BE2C (cell line): ENCODE measurements at regions not wholly inside any gene's neighbourhood (a gene's known extent, or its start where the extent isn't known, plus 50 kb on each side); places are given as distances from the start of the nearest gene placed in this dataset.

Experiments
- DNase-seq: peaks from one replicate; pipeline ENCODE4 v3.0.0-alpha.2; 2020
- H3K27me3 ChIP-seq: fragments of 250-450 bp; sonication (Bioruptor Pico); 2 replicates; pipeline ENCODE4 v1.5.1; 2020; ENCODE audit warnings: mild to moderate bottlenecking
- H3K36me3 ChIP-seq: fragments of 250-450 bp; sonication (Bioruptor Pico); 2 replicates; pipeline ENCODE4 v1.5.1; 2020; ENCODE audit warnings: mild to moderate bottlenecking
- H3K4me1 ChIP-seq: fragments of 250-450 bp; sonication (Bioruptor Pico); 2 replicates; pipeline ENCODE4 v1.5.1; 2020
- H3K4me3 ChIP-seq: 2 replicates; pipeline ENCODE4 v1.5.1; 2011; ENCODE audit warnings: low read depth, low read length
- H3K9me3 ChIP-seq: fragments of 250-450 bp; sonication (Bioruptor Pico); 2 replicates; pipeline ENCODE4 v1.5.1; 2020
- TF ChIP-seq, protein P1 (sequence below): IDR thresholded peaks from 2 replicates; pipeline ENCODE4 v1.5.1; 2012; ENCODE audit warnings: mild to moderate bottlenecking, low read depth, low read length

DNA sequence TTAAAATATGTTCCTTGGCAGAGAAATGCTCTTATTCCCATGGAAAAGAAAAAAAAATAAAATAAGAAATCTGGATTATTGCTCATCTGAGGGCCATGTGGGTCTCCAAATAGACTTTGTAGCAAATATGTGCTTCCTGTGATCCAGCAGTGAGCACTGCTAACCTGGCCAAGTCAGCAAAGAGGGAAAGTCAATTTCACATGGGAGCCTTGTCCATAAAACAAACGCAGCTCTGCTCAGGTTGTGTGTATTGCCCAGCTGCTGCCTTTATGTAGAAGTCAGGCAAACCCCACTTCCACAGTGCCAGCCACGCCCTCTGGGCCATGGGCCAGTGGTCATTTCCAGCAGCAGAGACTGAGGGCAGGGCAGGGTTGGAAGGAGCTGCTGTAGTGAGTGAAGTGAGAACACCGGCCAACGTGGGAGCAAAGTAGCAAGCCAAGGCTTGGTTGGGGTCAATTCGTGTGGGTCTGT, 174.3 kb downstream of the LYPLAL1 start:
- Histone ChIP-seq H3K9me3 (no peaks in the 10 kb centered on the region), H3K4me3 (no peak overlapping the region), H3K4me1 (no peaks in the 10 kb centered on the region), H3K27me3 (no peaks in the 10 kb centered on the region), H3K36me3 (no peaks in the 10 kb centered on the region)
- TF ChIP-seq, protein P1, sequence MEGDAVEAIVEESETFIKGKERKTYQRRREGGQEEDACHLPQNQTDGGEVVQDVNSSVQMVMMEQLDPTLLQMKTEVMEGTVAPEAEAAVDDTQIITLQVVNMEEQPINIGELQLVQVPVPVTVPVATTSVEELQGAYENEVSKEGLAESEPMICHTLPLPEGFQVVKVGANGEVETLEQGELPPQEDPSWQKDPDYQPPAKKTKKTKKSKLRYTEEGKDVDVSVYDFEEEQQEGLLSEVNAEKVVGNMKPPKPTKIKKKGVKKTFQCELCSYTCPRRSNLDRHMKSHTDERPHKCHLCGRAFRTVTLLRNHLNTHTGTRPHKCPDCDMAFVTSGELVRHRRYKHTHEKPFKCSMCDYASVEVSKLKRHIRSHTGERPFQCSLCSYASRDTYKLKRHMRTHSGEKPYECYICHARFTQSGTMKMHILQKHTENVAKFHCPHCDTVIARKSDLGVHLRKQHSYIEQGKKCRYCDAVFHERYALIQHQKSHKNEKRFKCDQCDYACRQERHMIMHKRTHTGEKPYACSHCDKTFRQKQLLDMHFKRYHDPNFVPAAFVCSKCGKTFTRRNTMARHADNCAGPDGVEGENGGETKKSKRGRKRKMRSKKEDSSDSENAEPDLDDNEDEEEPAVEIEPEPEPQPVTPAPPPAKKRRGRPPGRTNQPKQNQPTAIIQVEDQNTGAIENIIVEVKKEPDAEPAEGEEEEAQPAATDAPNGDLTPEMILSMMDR, result no peak
- DNase-seq, result no peak

DNA sequence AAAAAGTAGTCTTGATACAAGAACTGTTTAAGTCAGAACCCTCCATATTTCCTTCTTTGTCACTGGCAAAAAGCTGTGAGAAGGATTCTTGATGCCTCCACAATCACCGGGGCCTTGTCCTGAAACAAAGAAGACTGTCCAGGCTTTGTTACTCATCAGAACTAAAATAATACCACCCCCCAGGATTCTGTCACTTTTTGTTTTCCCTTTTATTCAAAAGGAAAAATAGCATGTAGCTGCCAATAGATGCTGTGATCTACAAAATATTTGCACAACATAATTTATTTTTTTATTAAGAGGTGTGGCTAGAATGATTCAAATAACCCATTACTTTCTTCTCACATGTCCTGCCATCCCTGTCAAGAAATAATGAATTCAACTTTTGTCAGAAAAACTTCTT, 173.7 kb downstream of the LYPLAL1 start:
- no peaks in the 10 kb centered on the region for H3K27me3 ChIP-seq
- H3K4me1 ChIP-seq, result no peaks in the 10 kb centered on the region
- TF ChIP-seq, protein P1, result no peak

DNA sequence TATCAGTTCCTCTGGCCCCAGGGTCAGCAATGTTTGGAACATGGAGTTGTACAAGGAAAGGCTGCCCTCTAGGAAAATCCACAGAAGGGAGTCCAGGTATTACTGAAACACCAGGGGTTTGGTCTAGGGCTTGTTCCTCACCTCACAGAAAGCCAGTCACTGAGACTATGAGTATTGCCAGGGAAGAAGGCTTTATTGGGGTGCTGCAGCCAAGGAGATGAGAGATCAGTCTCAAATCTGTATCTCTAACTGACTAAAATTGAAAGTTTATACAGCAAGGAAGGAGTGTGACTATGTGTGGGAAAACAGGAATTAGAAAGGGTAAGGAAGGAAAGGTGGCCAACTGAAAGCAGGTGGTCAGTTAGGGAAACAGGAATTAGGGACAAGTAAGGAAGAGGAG, 172.3 kb downstream of the LYPLAL1 start:
- no peaks in the 10 kb centered on the region for H3K4me1 ChIP-seq
- no peak for DNase-seq
- no peak overlapping the region for H3K4me3 ChIP-seq
- no peaks in the 10 kb centered on the region for H3K36me3 ChIP-seq
- TF ChIP-seq, protein P1, result no peak
- no peaks in the 10 kb centered on the region for H3K9me3 ChIP-seq
- no peaks in the 10 kb centered on the region for H3K27me3 ChIP-seq

More for the DNA sequence above, 173.7 kb downstream of the LYPLAL1 start:
- DNase-seq, result no peak
- H3K36me3 ChIP-seq, result no peaks in the 10 kb centered on the region
- H3K4me3 ChIP-seq, result no peak overlapping the region
- no peaks in the 10 kb centered on the region for H3K9me3 ChIP-seq

DNA sequence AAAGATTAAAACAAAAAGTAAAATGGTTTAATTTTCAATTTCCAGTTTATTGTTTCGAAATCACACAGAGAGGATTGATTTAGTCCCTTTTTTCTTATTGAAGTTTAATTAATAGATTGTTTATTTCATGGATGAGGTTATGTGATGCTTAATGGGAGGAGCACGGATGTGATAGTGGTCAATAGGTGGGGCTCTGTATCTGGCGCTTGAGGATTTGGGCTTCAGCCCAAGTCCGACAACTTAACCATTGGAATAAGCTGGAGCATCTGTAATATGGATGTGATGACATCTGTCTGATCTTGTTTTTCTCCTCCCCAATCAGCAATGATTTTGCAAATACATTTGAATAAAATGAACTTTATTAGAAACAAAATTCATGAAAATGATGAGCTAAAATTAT, 169.2 kb downstream of the LYPLAL1 start:
- no peaks in the 10 kb centered on the region for H3K9me3 ChIP-seq
- no peaks in the 10 kb centered on the region for H3K27me3 ChIP-seq
- H3K36me3 ChIP-seq, result no peaks in the 10 kb centered on the region
- no peaks in the 10 kb centered on the region for H3K4me1 ChIP-seq
- TF ChIP-seq, protein P1, result no peak
- no peak for DNase-seq
- no peak overlapping the region for H3K4me3 ChIP-seq

DNA sequence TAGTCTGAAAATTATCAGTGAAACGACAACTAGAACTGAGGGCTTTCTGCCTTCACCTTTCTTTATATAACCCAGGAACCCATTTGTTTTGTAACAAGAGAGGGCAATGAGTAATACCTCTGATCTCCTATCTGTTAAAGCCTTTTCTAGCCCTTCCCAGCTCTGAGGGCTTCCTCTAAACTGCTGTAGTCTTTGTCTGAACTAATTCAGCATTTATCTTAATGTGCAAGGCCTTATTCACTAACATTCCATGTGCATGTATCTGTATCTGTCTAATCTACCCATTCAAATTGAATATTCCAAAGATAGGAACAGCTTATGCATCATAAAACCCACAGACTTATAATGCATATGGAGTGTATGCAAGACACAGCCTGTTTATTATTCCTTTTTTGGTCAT, 167.1 kb downstream of the LYPLAL1 start:
- H3K27me3 ChIP-seq, result no peaks in the 10 kb centered on the region
- H3K4me1 ChIP-seq, result no peaks in the 10 kb centered on the region
- H3K9me3 ChIP-seq, result no peaks in the 10 kb centered on the region
- H3K4me3 ChIP-seq, result no peak overlapping the region
- no peak for DNase-seq
- no peaks in the 10 kb centered on the region for H3K36me3 ChIP-seq
- TF ChIP-seq, protein P1, result no peak

DNA sequence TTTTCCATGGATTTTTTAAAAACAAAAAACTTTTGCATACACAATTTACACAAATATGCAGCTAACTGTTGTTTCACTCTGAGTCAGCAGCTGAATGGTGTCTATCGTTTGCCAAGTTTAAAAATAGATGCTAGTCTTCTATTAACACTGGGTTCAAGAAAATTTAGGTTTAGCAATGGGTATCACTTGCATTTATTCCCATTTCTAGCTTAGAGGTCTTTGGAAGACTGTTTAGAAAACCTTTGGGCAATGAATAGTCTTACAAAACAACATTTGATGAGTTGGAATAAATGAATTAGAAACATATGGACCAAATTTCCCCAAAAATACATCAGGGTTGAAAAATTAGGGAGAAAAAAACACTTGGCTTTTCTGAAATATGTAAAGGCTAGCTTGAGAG, 165.8 kb downstream of the LYPLAL1 start:
- Histone ChIP-seq H3K4me1 (no peaks in the 10 kb centered on the region), H3K27me3 (no peaks in the 10 kb centered on the region), H3K9me3 (no peaks in the 10 kb centered on the region), H3K4me3 (no peak overlapping the region), H3K36me3 (no peaks in the 10 kb centered on the region)
- TF ChIP-seq, protein P1, result no peak
- no peak for DNase-seq
